ENCODE measurements at regions not wholly inside any gene's neighbourhood (a gene's known extent, or its start where the extent isn't known, plus 50 kb on each side); places are given as distances from the start of the nearest gene placed in this dataset.

- 56 to 71% (median 57%) methylated on average over 3 of the region's 3 CpGs for WGBS, 4 donors
- Histone ChIP-seq H3K36me3 (no peaks in the 10 kb centered on the region), H3K9me3 (peaks cover 0 to 8% (median 0%) of the 10 kb centered on the region in 12 donors), H3K4me1 (peaks cover 0 to 21% (median 0%) of the 10 kb centered on the region in 12 donors), H3K27me3 (no peaks in the 10 kb centered on the region), H3K27ac (peak overlapping the region in 2 of 12 donors; percentile 11 to 54), H3K4me3 (no peak overlapping the region)
- intact Hi-C loops (cut with DNase I) = loop anchor here in 1 of 10 donors (10.0 kb wide), 1 partner anchor 182 kb away; no protein-coding TSS in a partner anchor
- ATAC-seq (peak in 2 of 4 donors; percentile 41 to 49), DNase-seq (no peak)
- TF ChIP-seq, protein P1, sequence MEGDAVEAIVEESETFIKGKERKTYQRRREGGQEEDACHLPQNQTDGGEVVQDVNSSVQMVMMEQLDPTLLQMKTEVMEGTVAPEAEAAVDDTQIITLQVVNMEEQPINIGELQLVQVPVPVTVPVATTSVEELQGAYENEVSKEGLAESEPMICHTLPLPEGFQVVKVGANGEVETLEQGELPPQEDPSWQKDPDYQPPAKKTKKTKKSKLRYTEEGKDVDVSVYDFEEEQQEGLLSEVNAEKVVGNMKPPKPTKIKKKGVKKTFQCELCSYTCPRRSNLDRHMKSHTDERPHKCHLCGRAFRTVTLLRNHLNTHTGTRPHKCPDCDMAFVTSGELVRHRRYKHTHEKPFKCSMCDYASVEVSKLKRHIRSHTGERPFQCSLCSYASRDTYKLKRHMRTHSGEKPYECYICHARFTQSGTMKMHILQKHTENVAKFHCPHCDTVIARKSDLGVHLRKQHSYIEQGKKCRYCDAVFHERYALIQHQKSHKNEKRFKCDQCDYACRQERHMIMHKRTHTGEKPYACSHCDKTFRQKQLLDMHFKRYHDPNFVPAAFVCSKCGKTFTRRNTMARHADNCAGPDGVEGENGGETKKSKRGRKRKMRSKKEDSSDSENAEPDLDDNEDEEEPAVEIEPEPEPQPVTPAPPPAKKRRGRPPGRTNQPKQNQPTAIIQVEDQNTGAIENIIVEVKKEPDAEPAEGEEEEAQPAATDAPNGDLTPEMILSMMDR (IDR thresholded peaks at IDR 0.05) = no peak
- TF ChIP-seq POLR2A (IDR thresholded peaks at IDR 0.05) = no peak
These were observed 121.0 kb upstream of the KRR1 start for GRCh38 chr12:75632442-75632841.

GRCh38 chr12:75631831-75632230, 120.4 kb upstream of the KRR1 start:
- peaks cover 0 to 8% (median 0%) of the 10 kb centered on the region in 12 donors for H3K9me3 ChIP-seq
- H3K4me3 ChIP-seq = no peak overlapping the region
- intact Hi-C loops (cut with DNase I) = loop anchor here in 1 of 10 donors (10.0 kb wide), 1 partner anchor 183 kb away; no protein-coding TSS in a partner anchor
- ATAC-seq (no peak), DNase-seq (no peak)
- TF ChIP-seq, protein P1 (IDR thresholded peaks at IDR 0.05) = no peak
- TF ChIP-seq POLR2A (IDR thresholded peaks at IDR 0.05) = no peak
- peaks cover 0 to 21% (median 0%) of the 10 kb centered on the region in 12 donors for H3K4me1 ChIP-seq
- H3K27ac ChIP-seq = peak overlapping the region in 1 of 12 donors; percentile 11
- WGBS, 4 donors = 84 to 90% (median 89%) methylated on average over 5 of the region's 5 CpGs
- H3K36me3 ChIP-seq = no peaks in the 10 kb centered on the region
- H3K27me3 ChIP-seq = no peaks in the 10 kb centered on the region

DNA sequence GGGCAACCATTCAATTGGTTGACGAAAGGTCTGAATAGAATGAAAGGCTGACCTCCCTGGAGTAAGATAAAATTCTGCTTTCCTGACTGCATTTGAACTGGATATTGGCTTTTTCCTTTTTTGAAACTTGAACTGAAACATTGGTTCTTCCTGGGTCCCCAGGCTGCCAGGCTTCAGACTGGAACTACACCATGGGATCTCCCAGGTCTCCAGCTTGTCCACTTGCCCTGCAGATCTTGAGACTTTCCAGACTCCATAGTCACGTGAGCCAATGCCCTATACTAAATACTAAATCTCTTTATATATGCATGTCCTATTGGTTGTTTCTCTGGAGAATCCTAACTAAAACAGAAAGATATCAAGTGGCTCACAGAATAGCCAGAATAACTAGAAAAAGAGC, 118.7 kb upstream of the KRR1 start:
- H3K9me3 ChIP-seq = peaks cover 0 to 8% (median 0%) of the 10 kb centered on the region in 12 donors
- no peaks in the 10 kb centered on the region for H3K27me3 ChIP-seq
- no peak overlapping the region for H3K4me3 ChIP-seq
- no peak for ATAC-seq
- TF ChIP-seq POLR2A (IDR thresholded peaks at IDR 0.05) = no peak
- TF ChIP-seq, protein P1 (IDR thresholded peaks at IDR 0.05) = no peak
- intact Hi-C loops (cut with DNase I) = loop anchor here in 1 of 10 donors (10.0 kb wide), 1 partner anchor 185 kb away; no protein-coding TSS in a partner anchor
- no peak for DNase-seq
- H3K4me1 ChIP-seq = peaks cover 0 to 15% (median 0%) of the 10 kb centered on the region in 12 donors
- no peak overlapping the region for H3K27ac ChIP-seq
- 42 to 94% (median 81%) methylated on average over 2 of the region's 2 CpGs for WGBS, 4 donors
- H3K36me3 ChIP-seq = no peaks in the 10 kb centered on the region

GRCh38 chr12:75628916-75629315, 117.5 kb upstream of the KRR1 start:
- Histone ChIP-seq H3K4me3 (no peak overlapping the region), H3K4me1 (peaks cover 0 to 12% (median 0%) of the 10 kb centered on the region in 12 donors), H3K27ac (no peak overlapping the region), H3K27me3 (no peaks in the 10 kb centered on the region), H3K9me3 (peaks cover 0 to 8% (median 0%) of the 10 kb centered on the region in 12 donors), H3K36me3 (no peaks in the 10 kb centered on the region)
- TF ChIP-seq POLR2A (IDR thresholded peaks at IDR 0.05) = no peak
- TF ChIP-seq, protein P1 (IDR thresholded peaks at IDR 0.05) = no peak
- ATAC-seq = no peak
- intact Hi-C loops (cut with DNase I) = loop anchor here in 3 of 10 donors (5.0 to 10.0 kb wide), 3 partner anchors 306 to 408 kb away; partner anchors contain the start of gene PHLDA1 (in 2 of the 3)
- no peak for DNase-seq

Measured in heart left ventricle (tissue), 16 donors.